Fibroblast of mammary gland (primary cell): ENCODE measurements at regions not wholly inside any gene's neighbourhood (a gene's known extent, or its start where the extent isn't known, plus 50 kb on each side); places are given as distances from the start of the nearest gene placed in this dataset.
"Not testable (repeated sequence)": the region's sequence is repeated elsewhere in the genome, so short reads cannot be mapped to it uniquely, and the experiment has no call there.

ENCODE experiments used
- DNase-seq: peaks from one replicate; pipeline ENCODE4 v3.0.0-alpha.2; 2010; ENCODE audit warnings: low read depth
- H3K4me3 ChIP-seq: 2 replicates; pipeline ENCODE4 v1.5.1; 2011; ENCODE audit warnings: low read depth, mild to moderate bottlenecking, low read length, moderate library complexity; ENCODE audit not compliant: control insufficient read depth
- CTCF ChIP-seq: conservative IDR thresholded peaks from 2 replicates; pipeline ENCODE4 v1.5.1; 2011; ENCODE audit warnings: low read depth, low read length, inconsistent platforms; ENCODE audit not compliant: control insufficient read depth, insufficient read depth

- no peak overlapping the region for H3K4me3 ChIP-seq
- DNase-seq = peak; percentile 20
- no peak for TF ChIP-seq CTCF
These were observed 64.4 kb upstream of the TAMM41 start for GRCh38 chr3:11910971-11911531.

- H3K4me3 ChIP-seq, DNase-seq: not testable (repeated sequence)
These were observed 65.2 kb upstream of the TAMM41 start for GRCh38 chr3:11911887-11912286.

GRCh38 chr3:11913316-11913715 lies 66.6 kb upstream of the TAMM41 start:
- no peak overlapping the region for H3K4me3 ChIP-seq
- DNase-seq = no peak
- TF ChIP-seq CTCF = no peak

GRCh38 chr3:11914041-11914440 lies 67.4 kb upstream of the TAMM41 start:
- no peak for TF ChIP-seq CTCF
- DNase-seq = no peak
- H3K4me3 ChIP-seq = no peak overlapping the region

GRCh38 chr3:11914651-11915050 lies 68.0 kb upstream of the TAMM41 start:
- no peak overlapping the region for H3K4me3 ChIP-seq
- no peak for DNase-seq
- TF ChIP-seq CTCF = no peak

- no peak for TF ChIP-seq CTCF
- DNase-seq = no peak
- H3K4me3 ChIP-seq = no peak overlapping the region
These were observed 69.1 kb upstream of the TAMM41 start for GRCh38 chr3:11915621-11916424.

- not testable (repeated sequence) for H3K4me3 ChIP-seq, DNase-seq
These were observed 69.7 kb upstream of the TAMM41 start for GRCh38 chr3:11916425-11916762.

- no peak for TF ChIP-seq CTCF
- no peak overlapping the region for H3K4me3 ChIP-seq
- DNase-seq = no peak
These were observed 70.4 kb upstream of the TAMM41 start for GRCh38 chr3:11917051-11917450.
